ENCODE measurements at regions not wholly inside any gene's neighbourhood (a gene's known extent, or its start where the extent isn't known, plus 50 kb on each side); places are given as distances from the start of the nearest gene placed in this dataset.

- no peak for DNase-seq
Observed at GRCh38 chr14:22088614-22089342, 415.2 kb upstream of the OR4E1 start.

- no peak for DNase-seq
Observed at GRCh38 chr14:22086131-22086530, 412.5 kb upstream of the OR4E1 start.

GRCh38 chr14:22084393-22085281, 411.0 kb upstream of the OR4E1 start:
- DNase-seq = peak; percentile 41

- DNase-seq = no peak
Observed at GRCh38 chr14:22081337-22081736, 407.7 kb upstream of the OR4E1 start.

- DNase-seq = no peak
Observed at GRCh38 chr14:22079766-22080165, 406.1 kb upstream of the OR4E1 start.

- DNase-seq = no peak
Observed at GRCh38 chr14:22073801-22074200, 400.2 kb upstream of the OR4E1 start.

GRCh38 chr14:22071006-22071405, 397.4 kb upstream of the OR4E1 start:
- peak; percentile 27 for DNase-seq

- peak; percentile 9 for DNase-seq
Observed at GRCh38 chr14:22070119-22070982, 396.7 kb upstream of the OR4E1 start.

GRCh38 chr14:22065347-22065746, 391.7 kb upstream of the OR4E1 start:
- no peak for DNase-seq

- no peak for DNase-seq
Observed at GRCh38 chr14:22059201-22059600, 385.6 kb upstream of the OR4E1 start.

GRCh38 chr14:22052795-22053194, 379.2 kb upstream of the OR4E1 start:
- no peak for DNase-seq

GRCh38 chr14:22047115-22047514, 373.5 kb upstream of the OR4E1 start:
- DNase-seq = peak; percentile 17

GRCh38 chr14:22046063-22046462, 372.4 kb upstream of the OR4E1 start:
- DNase-seq = no peak

GRCh38 chr14:22044193-22044592, 370.6 kb upstream of the OR4E1 start:
- no peak for DNase-seq

GRCh38 chr14:22040781-22041125, 367.1 kb upstream of the OR4E1 start:
- no peak for DNase-seq

GRCh38 chr14:22039938-22040780, 366.5 kb upstream of the OR4E1 start:
- DNase-seq = no peak

GRCh38 chr14:22036541-22037239, 363.1 kb upstream of the OR4E1 start:
- no peak for DNase-seq

GRCh38 chr14:22026527-22026926, 352.9 kb upstream of the OR4E1 start:
- peak; percentile 14 for DNase-seq

- DNase-seq = peak; percentile 40
Observed at GRCh38 chr14:22025879-22026278, 352.3 kb upstream of the OR4E1 start.

GRCh38 chr14:22024137-22024536, 350.5 kb upstream of the OR4E1 start:
- DNase-seq = no peak

- no peak for DNase-seq
Observed at GRCh38 chr14:22018890-22019289, 345.3 kb upstream of the OR4E1 start.

- DNase-seq = no peak
Observed at GRCh38 chr14:22012452-22012851, 338.8 kb upstream of the OR4E1 start.

Measured in RPMI8226 (cell line).